Activated CD4-positive, alpha-beta T cell treated with anti-CD3 and anti-CD28 coated beads, Interleukin-2, amount 10 ng/mL, durations not matched to agents 24 days and 14 days (primary cell): ENCODE measurements at regions not wholly inside any gene's neighbourhood (a gene's known extent, or its start where the extent isn't known, plus 50 kb on each side); places are given as distances from the start of the nearest gene placed in this dataset.
"Not testable (repeated sequence)": the region's sequence is repeated elsewhere in the genome, so short reads cannot be mapped to it uniquely, and the experiment has no call there.

Source experiments
- DNase-seq: peaks from one replicate; pipeline ENCODE4 v3.0.0; 2022
- H3K27ac Mint-ChIP-seq: one replicate; pipeline ENCODE4 v1.8.0; 2022; ENCODE audit warnings: mild to moderate bottlenecking, mixed read lengths
- H3K27me3 Mint-ChIP-seq: one replicate; pipeline ENCODE4 v1.8.0; 2022; ENCODE audit warnings: mixed read lengths
- H3K36me3 Mint-ChIP-seq: one replicate; pipeline ENCODE4 v1.8.0; 2022; ENCODE audit warnings: low read depth, mild to moderate bottlenecking, mixed read lengths
- H3K4me1 Mint-ChIP-seq: one replicate; pipeline ENCODE4 v1.8.0; 2021; ENCODE audit warnings: mixed read lengths
- H3K4me3 Mint-ChIP-seq: one replicate; pipeline ENCODE4 v1.8.0; 2022; ENCODE audit warnings: mild to moderate bottlenecking, moderate library complexity, mixed read lengths
- H3K9me3 Mint-ChIP-seq: one replicate; pipeline ENCODE4 v1.8.0; 2021; ENCODE audit warnings: mixed read lengths
- intact Hi-C: fragments of 100-400 bp; cut with micrococcal nuclease; formaldehyde crosslinking; loops from one replicate; pipeline ENCODE4 v1.15.1; 2023

GRCh38 chr7:68073701-68074100 lies 1077.1 kb downstream of the TYW1 start:
- no peak for DNase-seq
- intact Hi-C loops: no loop called here
- Mint-ChIP-seq H3K9me3 (peaks cover 15% of the 10 kb centered on the region), H3K4me3 (no peak overlapping the region), H3K27me3 (no peaks in the 10 kb centered on the region), H3K36me3 (no peaks in the 10 kb centered on the region), H3K27ac (no peak overlapping the region), H3K4me1 (no peaks in the 10 kb centered on the region)

GRCh38 chr7:68074242-68074641 lies 1077.6 kb downstream of the TYW1 start:
- H3K9me3 Mint-ChIP-seq: peaks cover 18% of the 10 kb centered on the region
- H3K4me1 Mint-ChIP-seq: no peaks in the 10 kb centered on the region
- DNase-seq: no peak
- H3K27ac Mint-ChIP-seq: no peak overlapping the region
- H3K27me3 Mint-ChIP-seq: no peaks in the 10 kb centered on the region
- peaks cover under 1% of the 10 kb centered on the region for H3K36me3 Mint-ChIP-seq
- H3K4me3 Mint-ChIP-seq: no peak overlapping the region
- intact Hi-C loops: no loop called here

GRCh38 chr7:68078157-68078710 lies 1081.6 kb downstream of the TYW1 start:
- H3K27ac Mint-ChIP-seq: no peak overlapping the region
- intact Hi-C loops: no loop called here
- H3K36me3 Mint-ChIP-seq: peaks cover 2% of the 10 kb centered on the region

GRCh38 chr7:68082066-68082960 lies 1085.7 kb downstream of the TYW1 start:
- H3K4me3 Mint-ChIP-seq, DNase-seq, H3K27me3 Mint-ChIP-seq, H3K27ac Mint-ChIP-seq, H3K4me1 Mint-ChIP-seq, intact Hi-C loops, H3K36me3 Mint-ChIP-seq: not testable (repeated sequence)
- peaks cover 13% of the 10 kb centered on the region for H3K9me3 Mint-ChIP-seq

More at GRCh38 chr7:68078157-68078710, 1081.6 kb downstream of the TYW1 start:
- H3K9me3 Mint-ChIP-seq: peaks cover 18% of the 10 kb centered on the region
- no peaks in the 10 kb centered on the region for H3K4me1 Mint-ChIP-seq
- H3K4me3 Mint-ChIP-seq: no peak overlapping the region
- DNase-seq: no peak
- no peaks in the 10 kb centered on the region for H3K27me3 Mint-ChIP-seq

- H3K36me3 Mint-ChIP-seq, H3K27ac Mint-ChIP-seq, H3K4me3 Mint-ChIP-seq, DNase-seq, H3K4me1 Mint-ChIP-seq, intact Hi-C loops, H3K27me3 Mint-ChIP-seq: not testable (repeated sequence)
- H3K9me3 Mint-ChIP-seq: peaks cover 12% of the 10 kb centered on the region
These were observed 1086.5 kb downstream of the TYW1 start for GRCh38 chr7:68082961-68083657.

GRCh38 chr7:68087401-68087800 lies 1090.8 kb downstream of the TYW1 start:
- Mint-ChIP-seq H3K27me3 (no peaks in the 10 kb centered on the region), H3K27ac (no peak overlapping the region), H3K9me3 (peaks cover 10% of the 10 kb centered on the region), H3K36me3 (no peaks in the 10 kb centered on the region), H3K4me3 (no peak overlapping the region), H3K4me1 (no peaks in the 10 kb centered on the region)
- intact Hi-C loops: no loop called here
- DNase-seq: no peak

GRCh38 chr7:68088879-68089278 lies 1092.2 kb downstream of the TYW1 start:
- intact Hi-C loops: no loop called here
- H3K4me1 Mint-ChIP-seq: no peaks in the 10 kb centered on the region
- no peaks in the 10 kb centered on the region for H3K36me3 Mint-ChIP-seq
- DNase-seq: no peak
- no peak overlapping the region for H3K27ac Mint-ChIP-seq
- H3K4me3 Mint-ChIP-seq: no peak overlapping the region
- H3K9me3 Mint-ChIP-seq: peaks cover 10% of the 10 kb centered on the region
- no peaks in the 10 kb centered on the region for H3K27me3 Mint-ChIP-seq

GRCh38 chr7:68090256-68090655 lies 1093.6 kb downstream of the TYW1 start:
- DNase-seq, H3K27ac Mint-ChIP-seq, intact Hi-C loops, H3K4me3 Mint-ChIP-seq, H3K27me3 Mint-ChIP-seq, H3K4me1 Mint-ChIP-seq, H3K9me3 Mint-ChIP-seq, H3K36me3 Mint-ChIP-seq: not testable (repeated sequence)

GRCh38 chr7:68103319-68103718 lies 1106.7 kb downstream of the TYW1 start:
- H3K27me3 Mint-ChIP-seq: no peaks in the 10 kb centered on the region

GRCh38 chr7:68107261-68107660 lies 1110.6 kb downstream of the TYW1 start:
- Mint-ChIP-seq H3K36me3 (no peaks in the 10 kb centered on the region), H3K27ac (no peak overlapping the region), H3K4me1 (no peaks in the 10 kb centered on the region), H3K27me3 (no peaks in the 10 kb centered on the region), H3K4me3 (no peak overlapping the region), H3K9me3 (peaks cover 13% of the 10 kb centered on the region)
- no peak for DNase-seq
- intact Hi-C loops: no loop called here

More at GRCh38 chr7:68103319-68103718, 1106.7 kb downstream of the TYW1 start:
- intact Hi-C loops: no loop called here
- no peak overlapping the region for H3K27ac Mint-ChIP-seq
- H3K36me3 Mint-ChIP-seq: no peaks in the 10 kb centered on the region
- H3K4me1 Mint-ChIP-seq: no peaks in the 10 kb centered on the region
- DNase-seq: no peak
- no peak overlapping the region for H3K4me3 Mint-ChIP-seq
- peaks cover 22% of the 10 kb centered on the region for H3K9me3 Mint-ChIP-seq

- intact Hi-C loops: no loop called here
- no peak for DNase-seq
- Mint-ChIP-seq H3K36me3 (no peaks in the 10 kb centered on the region), H3K27me3 (no peaks in the 10 kb centered on the region), H3K4me3 (no peak overlapping the region), H3K9me3 (peaks cover 17% of the 10 kb centered on the region), H3K4me1 (no peaks in the 10 kb centered on the region), H3K27ac (no peak overlapping the region)
These were observed 1111.3 kb downstream of the TYW1 start for GRCh38 chr7:68107968-68108367.

- intact Hi-C loops: no loop called here
- no peaks in the 10 kb centered on the region for H3K36me3 Mint-ChIP-seq
- peaks cover 14% of the 10 kb centered on the region for H3K9me3 Mint-ChIP-seq
- H3K27me3 Mint-ChIP-seq: no peaks in the 10 kb centered on the region
- H3K27ac Mint-ChIP-seq: no peak overlapping the region
- no peak for DNase-seq
- no peak overlapping the region for H3K4me3 Mint-ChIP-seq
- no peaks in the 10 kb centered on the region for H3K4me1 Mint-ChIP-seq
These were observed 1112.7 kb downstream of the TYW1 start for GRCh38 chr7:68109299-68109698.

- no peak for DNase-seq
- no peaks in the 10 kb centered on the region for H3K27me3 Mint-ChIP-seq
- intact Hi-C loops: no loop called here
- no peaks in the 10 kb centered on the region for H3K4me1 Mint-ChIP-seq
- peaks cover 36% of the 10 kb centered on the region for H3K9me3 Mint-ChIP-seq
- H3K4me3 Mint-ChIP-seq: no peak overlapping the region
- H3K27ac Mint-ChIP-seq: no peak overlapping the region
- no peaks in the 10 kb centered on the region for H3K36me3 Mint-ChIP-seq
These were observed 1122.8 kb downstream of the TYW1 start for GRCh38 chr7:68119411-68119810.

GRCh38 chr7:68121056-68121455 lies 1124.4 kb downstream of the TYW1 start:
- Mint-ChIP-seq H3K4me1 (no peaks in the 10 kb centered on the region), H3K27me3 (no peaks in the 10 kb centered on the region), H3K36me3 (no peaks in the 10 kb centered on the region), H3K4me3 (no peak overlapping the region), H3K9me3 (peaks cover 32% of the 10 kb centered on the region), H3K27ac (no peak overlapping the region)
- intact Hi-C loops: no loop called here
- no peak for DNase-seq
